ENCODE measurements at regions not wholly inside any gene's neighbourhood (a gene's known extent, or its start where the extent isn't known, plus 50 kb on each side); places are given as distances from the start of the nearest gene placed in this dataset.

- no peak for TF ChIP-seq SIX5 (IDR thresholded peaks at IDR 0.05; ENCODE audit: low read depth, low read length, severe bottlenecking)
- TF ChIP-seq RELA (IDR thresholded peaks at IDR 0.05; ENCODE audit: borderline replicate concordance, partially characterized antibody) = no peak
- TF ChIP-seq CTCF (IDR thresholded peaks at IDR 0.05 in 2 of 3, conservative IDR thresholded peaks at IDR 0.05 in 1 of 3; ENCODE audit: control insufficient read depth in 2 of 3, extremely low read depth in 1 of 3, insufficient read depth in 1 of 3, low read depth in 3 of 3, low read length in 3 of 3) = no peak
- TF ChIP-seq TARDBP (IDR thresholded peaks at IDR 0.05; ENCODE audit: borderline replicate concordance) = no peak
- no peak for TF ChIP-seq PBX3 (IDR thresholded peaks at IDR 0.05; ENCODE audit: insufficient replicate concordance, low read depth, low read length)
- no peak for TF ChIP-seq CHD2 (IDR thresholded peaks at IDR 0.05; ENCODE audit: borderline replicate concordance, low read depth, low read length)
- no peak for TF ChIP-seq IRF4 (IDR thresholded peaks at IDR 0.05; ENCODE audit: low read depth, low read length)
- TF ChIP-seq CREB1 (IDR thresholded peaks at IDR 0.05; ENCODE audit: low read depth) = no peak
- TF ChIP-seq TCF12 (IDR thresholded peaks at IDR 0.05; ENCODE audit: low read depth, low read length) = no peak
- no peak for TF ChIP-seq GABPA (IDR thresholded peaks at IDR 0.05; ENCODE audit: low read depth)
- TF ChIP-seq POLR2AphosphoS5 (IDR thresholded peaks at IDR 0.05; ENCODE audit: low read length) = no peak
- no peak for TF ChIP-seq ZNF274 (IDR thresholded peaks at IDR 0.05; ENCODE audit: insufficient read depth, insufficient read length)
- TF ChIP-seq KAT2A (conservative IDR thresholded peaks at IDR 0.05; ENCODE audit: control insufficient read depth, low read depth, low read length) = no peak
These were observed 152.5 kb upstream of the COX7C start for GRCh38 chr5:86465052-86465838.
